K562 (cell line): ENCODE measurements at regions not wholly inside any gene's neighbourhood (a gene's known extent, or its start where the extent isn't known, plus 50 kb on each side); places are given as distances from the start of the nearest gene placed in this dataset.

ENCODE experiments used
- JUND ChIP-seq, 2 experiments: IDR thresholded peaks; 2 replicates in 1 of 2; 3 replicates in 1 of 2; pipeline ENCODE4 v1.6.1; 2011; ENCODE audit warnings: borderline replicate concordance in 2 of 2, low read depth in 2 of 2, low read length in 2 of 2, improper control_type of control experiment in 1 of 2, missing biosample characterization in 1 of 2, missing genetic modification characterization in 1 of 2, missing genetic modification reagents in 1 of 2
- TAF1 ChIP-seq: IDR thresholded peaks from 2 replicates; pipeline ENCODE4 v1.6.1; 2011; ENCODE audit warnings: mild to moderate bottlenecking, low read length, moderate library complexity; ENCODE audit not compliant: insufficient read depth, control insufficient read depth, severe bottlenecking; ENCODE audit errors: extremely low read depth
- ZNF589 ChIP-seq: fragments of 200-800 bp; sonication (Bioruptor generic); IDR thresholded peaks from 2 replicates; pipeline ENCODE4 v1.6.1; 2016; ENCODE audit warnings: low read depth, missing genetic modification characterization, missing compliant biosample characterization

DNA sequence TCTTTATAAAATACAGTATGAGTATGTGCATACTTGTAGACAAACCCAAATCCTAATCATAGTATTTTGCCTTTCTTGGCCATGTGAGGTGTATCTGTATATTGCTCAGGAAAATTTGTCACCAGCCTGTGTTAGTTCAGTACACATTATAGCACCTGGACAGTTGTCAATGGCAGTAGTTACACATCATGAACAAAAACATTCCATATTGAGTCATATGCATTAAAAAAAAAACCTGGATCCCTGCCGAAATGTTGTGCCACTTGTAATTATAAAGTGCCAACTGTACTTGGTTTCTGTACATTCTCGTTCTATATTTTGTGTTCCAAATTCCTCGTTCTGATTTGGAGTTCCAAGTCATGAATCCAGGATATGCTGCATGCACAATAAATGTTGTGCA lies 410.4 kb downstream of the INHBA start:
- TF ChIP-seq ZNF589 (CRISPR knock-in tag) (no peak), JUND (IDR thresholded peaks at IDR 0.05; ENCODE audit: borderline replicate concordance, low read depth, low read length) (no peak), JUND (tag; IDR thresholded peaks at IDR 0.05; ENCODE audit: borderline replicate concordance, low read depth, low read length) (no peak), TAF1 (no peak)
